GM19372 (cell line): ENCODE measurements at regions not wholly inside any gene's neighbourhood (a gene's known extent, or its start where the extent isn't known, plus 50 kb on each side); places are given as distances from the start of the nearest gene placed in this dataset.
A peak's percentile ranks its signal among the peaks of the same experiment; 100 is the strongest.
"Not testable (repeated sequence)": the region's sequence is repeated elsewhere in the genome, so short reads cannot be mapped to it uniquely, and the experiment has no call there.

Source experiments
- ATAC-seq: cut with Tn5 transposase; IDR thresholded peaks from one replicate; pipeline ENCODE4 v1.9.1; 2021; ENCODE audit warnings: mild to moderate bottlenecking, low read depth, moderate library complexity; ENCODE audit not compliant: unreplicated experiment

DNA sequence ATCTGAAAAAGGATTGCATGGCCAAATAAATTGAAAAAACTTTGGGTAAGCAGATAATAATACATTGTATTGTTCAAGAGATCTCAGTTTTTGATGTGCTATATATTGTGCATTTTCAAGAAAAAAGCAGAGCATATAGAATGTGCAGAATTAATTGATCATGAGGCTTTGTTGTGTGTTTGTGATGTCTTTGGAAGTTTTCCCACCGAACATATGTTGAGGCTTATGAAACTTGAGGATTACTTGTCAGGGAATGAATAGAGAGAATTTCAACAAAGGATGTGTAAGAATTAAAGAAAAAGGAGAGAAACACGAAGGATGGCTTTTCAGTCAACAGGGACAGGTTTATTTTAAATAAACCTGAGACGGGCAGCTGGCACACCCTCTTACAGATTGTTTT, 232.5 kb upstream of the POU1F1 start:
- ATAC-seq: no peak

DNA sequence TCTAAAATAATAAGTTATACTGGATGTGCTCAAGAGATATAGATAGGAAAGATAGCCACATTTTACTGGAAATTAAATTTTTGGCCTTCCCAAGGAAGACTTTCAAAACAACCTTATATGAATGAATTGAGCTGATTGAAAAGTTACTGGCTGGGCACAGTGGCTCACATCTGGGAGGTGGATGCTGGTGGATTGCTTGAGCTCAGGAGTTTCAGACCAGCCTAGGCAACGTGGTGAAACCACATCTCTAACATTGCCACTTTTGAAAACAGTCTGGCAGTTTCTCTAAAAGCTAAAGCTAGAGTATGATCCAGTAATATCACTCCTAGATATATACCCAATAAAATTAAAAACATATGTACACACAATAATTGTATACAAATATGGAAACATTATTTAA, 231.4 kb upstream of the POU1F1 start:
- no peak for ATAC-seq

DNA sequence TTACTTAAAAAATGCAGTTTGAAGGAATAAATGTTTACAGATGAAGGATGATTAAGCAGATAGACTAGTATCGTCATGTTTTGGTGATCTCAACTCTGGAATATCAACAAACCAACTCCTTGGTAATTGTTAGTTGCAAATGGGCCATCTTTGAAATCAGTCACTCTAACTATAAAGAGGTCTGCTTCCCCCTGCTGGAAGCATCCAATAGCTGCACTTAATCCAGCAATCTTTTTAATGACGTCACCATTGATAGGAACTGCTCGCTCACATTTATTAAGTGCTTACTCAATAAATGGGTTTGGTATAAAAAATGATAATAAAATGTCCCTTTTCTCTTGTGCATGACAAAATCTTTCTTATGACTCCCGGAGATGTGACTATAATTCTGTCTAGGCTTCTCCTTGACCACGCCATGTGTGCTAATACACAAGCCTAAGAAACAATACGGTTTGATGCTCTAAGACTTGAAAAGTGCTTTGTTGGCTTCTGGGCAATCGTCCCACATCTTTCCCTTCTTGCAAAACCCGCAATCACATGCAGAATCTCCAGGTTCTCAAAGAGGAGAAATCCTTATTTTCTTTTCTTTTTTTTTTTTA, 227.6 kb upstream of the POU1F1 start:
- ATAC-seq: peak; percentile 97

DNA sequence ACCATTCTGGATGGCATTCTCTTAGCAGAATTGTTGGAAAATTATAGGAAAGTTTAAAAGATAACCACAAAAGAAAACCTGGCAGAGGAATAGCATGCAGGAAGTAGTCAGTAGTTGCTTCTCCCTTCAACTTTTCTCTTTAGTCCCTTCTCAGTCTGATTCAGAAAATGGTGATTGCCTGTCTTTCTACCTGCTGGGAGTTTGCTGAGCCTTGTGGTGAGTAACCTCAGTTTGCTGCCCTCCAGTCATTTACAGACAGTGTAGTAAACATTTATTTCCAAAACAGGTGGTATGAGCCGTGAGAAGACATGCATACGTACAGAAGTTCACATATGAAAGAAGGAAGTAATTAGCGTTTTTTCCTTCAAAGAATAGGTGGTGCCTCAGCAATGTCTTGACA, 224.7 kb upstream of the POU1F1 start:
- ATAC-seq: no peak

DNA sequence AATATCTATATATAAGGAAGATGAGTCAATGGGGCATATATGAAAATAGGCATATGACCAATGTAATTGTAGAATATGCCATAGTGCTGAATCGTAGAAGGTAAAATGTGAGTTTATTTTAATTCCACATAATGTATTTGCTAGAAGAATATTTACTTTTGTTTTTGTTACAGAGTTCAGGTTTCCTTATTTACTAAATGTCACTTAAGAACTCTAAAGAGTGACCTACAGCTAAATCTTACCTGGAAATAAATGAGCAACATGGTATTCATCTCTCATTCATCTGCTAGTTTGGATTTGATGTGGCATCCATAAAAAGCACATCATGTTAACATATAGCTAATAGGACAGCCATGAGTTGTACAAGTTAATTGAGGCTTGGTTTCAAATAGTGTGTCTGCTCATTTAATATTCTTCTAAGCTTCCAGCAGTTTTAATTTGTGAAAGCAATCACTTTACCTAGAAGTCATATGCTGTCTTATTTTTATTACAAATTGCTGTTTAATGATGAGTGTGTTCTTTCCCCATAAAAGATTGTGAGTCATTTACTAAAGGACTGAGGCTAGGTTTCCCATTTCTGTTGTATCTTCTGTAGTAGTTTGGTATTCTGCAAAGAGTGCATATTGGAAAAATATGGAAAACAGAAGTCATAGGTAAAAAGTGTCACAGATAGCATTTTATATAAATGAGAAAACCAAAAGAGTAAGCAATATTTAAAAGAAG, 222.1 kb upstream of the POU1F1 start:
- no peak for ATAC-seq

DNA sequence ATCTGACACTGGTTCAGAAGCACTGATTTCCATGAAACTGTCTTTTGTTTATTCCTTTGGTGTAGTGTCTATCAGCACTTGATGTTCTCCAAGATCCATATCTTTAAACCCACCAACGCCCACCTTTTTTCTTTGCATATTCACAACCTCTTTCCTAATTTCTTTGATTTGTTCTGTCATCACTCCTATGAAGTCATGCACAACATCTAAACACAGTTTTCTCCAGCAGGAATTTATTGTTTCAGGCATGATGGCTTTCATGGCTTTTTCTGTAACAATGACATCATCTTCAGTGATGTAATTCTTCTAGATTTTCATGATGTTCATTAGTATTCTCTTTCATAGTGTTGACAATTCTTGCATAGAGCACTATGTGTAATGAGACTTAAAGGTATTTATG, 219.6 kb upstream of the POU1F1 start:
- ATAC-seq: no peak

DNA sequence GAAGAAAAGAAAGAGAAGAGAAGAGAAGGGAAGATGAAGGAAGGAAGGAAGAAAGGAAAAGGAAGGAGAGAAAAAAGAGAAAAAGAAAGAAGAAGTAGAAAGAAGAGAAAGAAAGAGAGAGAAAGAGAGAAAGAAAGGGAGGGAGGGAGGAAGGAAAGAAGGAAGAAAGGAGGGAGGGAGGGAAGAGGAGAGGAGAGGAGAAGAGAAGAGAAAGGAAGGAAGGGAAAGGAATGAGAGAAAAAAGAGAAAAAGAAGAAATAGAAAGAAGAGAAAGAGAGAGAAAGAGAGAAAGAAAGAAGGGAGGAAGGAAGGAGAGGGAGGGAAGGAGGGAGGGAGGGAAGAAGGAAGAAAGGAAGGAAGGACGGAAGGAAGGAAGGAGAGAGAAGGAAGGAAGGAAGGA, 217.9 kb upstream of the POU1F1 start:
- ATAC-seq: no peak

DNA sequence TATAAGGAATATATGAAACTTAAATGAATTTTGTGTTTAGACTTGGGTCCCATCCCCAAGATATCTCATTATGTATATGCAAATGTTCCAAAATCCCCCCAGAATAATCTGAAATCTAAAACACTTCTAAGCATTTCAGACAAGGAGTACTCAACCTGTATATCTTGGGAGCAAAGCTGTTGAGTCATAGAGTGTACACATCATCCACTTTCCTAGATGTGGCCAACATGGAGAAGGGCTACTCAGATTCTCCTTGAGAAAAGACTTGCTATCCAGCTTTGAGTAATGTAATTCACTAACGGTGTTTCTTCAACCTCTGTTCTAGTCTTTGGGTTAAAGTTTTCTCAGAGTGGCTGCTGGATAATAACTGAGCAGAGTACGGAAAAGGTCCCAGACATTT, 215.5 kb upstream of the POU1F1 start:
- ATAC-seq: no peak

DNA sequence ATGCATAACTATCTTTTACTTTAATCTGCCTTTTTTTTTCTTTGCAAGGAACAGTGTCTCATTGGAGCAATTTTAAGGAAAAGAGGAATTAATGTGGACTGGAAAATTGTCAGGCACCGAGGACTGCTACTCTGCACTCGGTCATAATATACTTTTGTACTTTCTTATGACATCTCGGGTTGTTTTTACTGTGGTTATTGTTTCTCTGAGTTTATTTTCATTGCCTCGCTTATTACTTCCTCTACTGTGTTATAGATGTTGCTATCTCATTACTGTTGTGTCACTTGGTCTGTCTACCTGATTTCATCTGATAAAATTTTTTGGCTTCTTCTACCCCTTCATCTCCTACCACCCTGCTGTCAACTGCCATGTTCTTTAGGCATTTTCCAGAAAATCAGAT, 213.5 kb upstream of the POU1F1 start:
- ATAC-seq: no peak

DNA sequence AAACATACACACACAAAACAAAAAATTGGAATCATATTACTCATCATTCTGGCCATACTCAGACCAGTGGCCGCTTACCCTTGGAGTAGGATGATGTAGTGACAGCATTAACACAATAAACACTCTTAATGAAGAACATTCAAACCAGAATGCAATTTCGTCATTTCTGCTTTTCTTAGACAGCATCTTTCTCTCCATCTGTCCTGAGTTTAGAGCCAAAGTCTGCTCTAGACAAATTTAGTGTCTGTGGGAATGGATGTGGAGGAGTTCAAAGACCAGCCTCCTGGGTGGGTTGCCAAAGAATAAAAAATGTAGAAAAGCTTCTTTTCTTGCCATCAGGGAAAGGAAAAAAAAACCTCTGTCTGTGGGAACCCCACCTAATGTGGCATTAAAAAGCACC, 212.4 kb upstream of the POU1F1 start:
- ATAC-seq: no peak

DNA sequence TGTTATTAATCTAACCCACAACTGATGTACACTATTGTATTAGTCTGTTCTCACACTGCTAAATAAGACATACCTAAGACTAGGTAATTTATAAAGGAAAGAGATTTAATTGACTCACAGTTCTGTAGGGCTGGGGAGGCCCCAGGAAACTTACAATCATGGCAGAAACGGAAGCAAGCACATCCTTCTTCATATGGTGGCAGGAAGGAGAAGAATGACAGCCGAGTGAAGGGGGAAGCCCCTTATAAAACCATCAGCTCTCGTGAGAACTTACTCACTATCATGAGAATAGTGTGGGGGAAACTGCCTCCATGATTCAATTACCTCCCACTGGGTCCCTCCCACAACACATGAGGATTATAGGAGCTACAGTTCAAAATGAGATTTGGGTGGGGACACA, 210.3 kb upstream of the POU1F1 start:
- ATAC-seq: not testable (repeated sequence)

DNA sequence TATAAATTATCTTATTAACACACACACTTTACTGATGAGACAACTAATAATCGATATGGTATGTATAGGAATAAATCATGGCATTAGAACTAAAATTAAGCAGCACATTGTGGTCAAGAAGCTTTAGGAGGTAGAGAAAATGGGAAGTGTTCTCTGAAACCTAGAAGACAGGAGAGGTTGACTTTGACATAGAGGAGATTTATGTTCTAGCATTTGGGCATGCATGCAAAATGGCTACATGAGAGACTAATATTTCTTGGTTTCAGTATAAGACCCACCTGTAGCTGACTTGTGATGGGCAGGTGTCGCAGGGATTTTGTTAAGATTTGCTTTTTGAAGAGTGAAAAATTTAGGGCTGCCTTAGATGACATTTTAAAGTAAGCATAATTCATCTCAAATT, 209.7 kb upstream of the POU1F1 start:
- ATAC-seq: no peak

DNA sequence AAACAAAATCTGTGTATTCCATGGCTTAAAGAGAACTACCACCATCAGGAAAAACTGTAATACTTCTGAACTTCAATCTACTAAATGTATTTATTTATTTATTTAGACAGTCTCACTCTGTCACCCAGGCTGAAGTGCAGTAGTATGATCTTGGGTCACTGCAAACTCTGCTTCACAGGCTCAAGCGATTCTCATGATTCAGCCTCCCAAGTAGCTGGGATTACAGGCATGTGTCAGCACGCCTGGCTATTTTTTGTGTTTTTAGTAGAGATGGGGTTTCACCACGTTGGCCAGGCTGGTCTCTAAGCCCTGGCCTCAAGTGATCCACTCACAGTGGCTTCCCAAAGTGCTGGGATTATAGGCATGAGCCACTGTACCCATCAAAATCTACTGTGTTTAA, 202.3 kb upstream of the POU1F1 start:
- no peak for ATAC-seq

DNA sequence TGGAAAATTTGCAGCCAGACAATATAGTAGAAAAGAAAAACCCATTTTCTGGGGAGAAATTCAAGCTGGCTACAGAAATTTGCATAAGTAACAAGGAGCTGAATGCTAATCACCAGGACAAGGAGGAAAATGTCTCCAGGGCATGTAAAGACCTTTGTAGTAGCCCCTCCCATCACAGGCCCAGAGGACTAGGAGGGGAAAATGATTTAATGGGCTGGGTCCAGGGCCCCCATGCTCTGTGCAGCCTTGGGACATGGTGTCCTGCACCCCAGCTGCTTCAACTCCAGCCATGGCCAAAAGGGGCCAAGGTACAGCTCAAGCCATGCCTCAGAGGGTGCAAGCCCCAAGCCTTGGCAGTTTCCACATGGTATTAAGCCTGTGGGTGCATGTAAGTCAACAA, 197.6 kb upstream of the POU1F1 start:
- no peak for ATAC-seq

DNA sequence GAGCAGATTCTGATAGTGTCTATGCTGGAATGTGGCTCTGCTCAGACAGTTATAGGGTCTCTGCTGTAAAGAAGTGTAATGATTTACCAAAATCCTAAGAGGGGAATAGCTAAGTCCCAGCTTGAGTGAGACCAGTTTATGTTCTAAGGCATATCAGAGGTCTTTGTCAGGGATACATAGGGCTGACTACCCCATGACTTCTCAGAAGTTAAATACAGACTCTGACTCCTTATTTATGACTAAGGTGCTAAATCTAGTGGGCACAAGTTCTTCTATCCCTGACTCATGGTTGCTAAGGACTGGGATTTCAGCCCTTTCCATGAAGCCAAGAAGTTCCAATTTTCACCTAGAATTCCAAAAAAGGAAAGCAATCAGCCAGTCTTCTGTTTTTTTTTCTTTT, 192.6 kb upstream of the POU1F1 start:
- no peak for ATAC-seq

DNA sequence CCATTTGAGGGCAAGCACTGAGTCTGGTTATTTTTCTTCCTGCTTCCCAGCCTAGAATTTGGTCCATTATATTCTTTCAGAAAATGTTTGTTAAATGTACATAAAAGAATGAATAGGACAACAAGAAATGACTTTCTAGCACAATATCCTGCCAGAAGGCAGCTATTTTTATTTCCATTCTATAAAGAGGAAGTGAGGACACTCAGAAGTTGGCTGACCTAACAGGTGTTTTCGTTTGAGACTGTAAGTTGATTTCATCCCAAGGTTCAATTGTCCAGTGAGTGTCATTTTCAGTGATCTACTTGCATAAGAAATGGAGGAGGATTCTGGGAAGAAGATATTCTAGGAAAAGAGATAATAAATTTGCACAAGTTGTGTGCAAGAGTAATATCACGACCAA, 191.9 kb upstream of the POU1F1 start:
- ATAC-seq: no peak

DNA sequence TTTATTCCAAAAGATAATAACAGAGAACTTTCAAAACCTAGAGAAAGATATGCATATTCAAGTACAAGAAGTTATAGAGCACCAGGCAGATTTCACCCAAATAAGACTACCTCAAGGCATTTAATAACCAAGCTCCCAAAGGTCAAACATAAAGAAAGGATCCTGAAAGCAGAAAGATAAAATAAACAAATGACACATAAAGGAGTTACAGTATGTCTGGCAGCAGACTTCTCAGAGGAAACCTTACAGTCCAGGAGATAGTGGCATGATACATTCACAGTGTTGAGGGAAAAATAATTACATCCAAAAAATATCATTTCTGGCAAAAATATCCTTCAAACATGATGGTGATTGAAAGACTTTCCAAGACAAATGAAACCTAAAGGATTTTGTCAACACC, 185.8 kb upstream of the POU1F1 start:
- ATAC-seq: no peak

DNA sequence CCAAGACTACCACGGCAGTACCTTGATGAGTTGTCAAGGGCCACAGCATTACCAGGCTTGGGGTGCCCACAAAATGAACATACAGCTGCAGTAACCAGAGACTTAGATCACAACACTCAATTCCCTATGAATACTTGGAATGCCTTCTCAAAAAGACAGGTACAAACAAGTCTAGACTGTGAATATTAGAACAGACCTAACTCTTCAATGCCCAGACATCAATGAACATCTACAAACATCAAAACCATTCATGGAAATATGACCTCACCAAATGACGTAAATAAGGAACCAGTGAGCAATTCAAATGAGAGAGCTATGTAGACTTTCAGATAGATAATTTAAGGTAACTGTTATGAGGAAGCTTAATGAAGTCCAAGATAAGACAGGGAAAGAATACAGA, 185.1 kb upstream of the POU1F1 start:
- ATAC-seq: no peak

DNA sequence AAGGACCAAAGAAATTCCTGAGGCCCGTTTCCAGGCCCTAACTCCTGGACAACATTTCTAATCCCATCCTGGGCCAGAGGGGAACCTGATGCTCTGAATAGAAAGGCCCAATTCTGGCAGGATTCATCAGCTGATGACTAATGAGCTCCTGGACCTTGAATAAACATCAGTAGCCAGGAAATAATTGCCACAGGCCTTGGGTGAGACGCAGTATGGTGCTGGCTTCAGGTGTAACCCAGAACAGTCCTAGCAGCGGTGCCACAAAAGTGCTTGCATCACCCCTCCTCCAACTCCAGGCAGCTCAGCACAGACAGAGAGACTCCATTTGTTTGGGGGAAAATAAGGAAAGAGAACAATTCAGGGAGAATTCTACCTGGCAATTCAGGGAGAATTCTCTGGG, 184.7 kb upstream of the POU1F1 start:
- ATAC-seq: no peak

DNA sequence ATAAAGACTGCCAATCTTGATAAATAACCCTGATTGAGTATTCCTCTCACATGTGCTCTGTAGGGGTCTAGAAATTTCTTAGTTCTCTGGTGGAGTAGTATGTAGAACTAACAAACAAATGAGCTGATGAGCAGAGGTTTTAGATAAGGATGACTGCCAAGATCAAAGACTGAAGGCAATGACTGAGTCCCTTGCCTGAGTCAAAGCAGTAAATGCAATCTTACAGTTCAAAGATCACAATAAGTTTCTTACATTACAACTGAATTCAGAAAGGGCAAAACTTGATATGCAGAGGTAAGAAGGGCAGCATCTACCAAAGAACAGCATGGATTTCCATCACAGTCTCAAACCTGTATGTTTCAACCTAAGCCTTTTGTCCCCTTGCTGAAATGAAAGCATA, 172.2 kb upstream of the POU1F1 start:
- ATAC-seq: no peak

DNA sequence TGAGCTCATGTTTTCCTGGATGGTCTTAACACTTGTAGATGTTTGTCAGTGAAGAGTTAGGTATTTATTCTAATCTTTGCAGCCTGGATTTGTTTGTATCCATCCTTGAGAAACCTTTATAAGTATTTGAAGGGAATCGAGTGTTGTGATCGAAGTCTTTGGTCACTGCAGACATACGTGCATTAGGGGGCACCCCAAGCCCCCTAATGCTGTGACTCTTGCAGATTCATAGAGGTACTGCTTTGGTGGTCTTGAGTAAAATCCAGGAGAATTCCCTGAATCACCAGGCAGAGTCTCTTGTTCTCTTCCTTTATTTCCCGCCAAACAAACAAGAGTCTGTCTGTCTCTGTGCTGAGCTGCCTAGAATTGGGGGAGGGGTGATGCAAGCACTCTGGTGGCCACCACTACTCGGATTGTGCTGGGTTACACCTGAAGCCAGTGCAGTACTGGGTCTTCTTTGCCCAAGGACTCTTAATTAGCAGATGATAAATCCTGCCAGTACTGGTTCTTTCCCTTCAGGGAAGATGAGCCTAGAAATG, 170.5 kb upstream of the POU1F1 start:
- no peak for ATAC-seq

DNA sequence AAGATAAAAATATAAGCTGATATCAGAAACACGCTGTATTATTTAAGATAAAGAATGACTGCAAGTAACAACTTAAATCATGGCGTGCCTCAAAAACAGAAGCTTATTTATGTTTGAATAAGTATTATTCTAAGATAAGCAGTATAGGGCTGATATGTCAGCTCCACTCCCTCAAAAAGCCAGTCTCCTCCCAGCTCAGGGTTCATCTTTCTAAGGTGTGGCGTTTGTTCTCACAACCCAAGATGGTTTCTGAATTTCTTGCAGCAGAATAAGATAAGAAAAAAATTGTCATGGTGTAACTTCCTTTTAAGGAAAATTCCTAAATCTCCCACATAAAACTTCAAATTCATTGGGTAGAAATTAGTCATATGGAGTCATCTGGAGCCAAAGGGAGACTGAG, 166.1 kb upstream of the POU1F1 start:
- no peak for ATAC-seq
